ENCODE measurements at regions not wholly inside any gene's neighbourhood (a gene's known extent, or its start where the extent isn't known, plus 50 kb on each side); places are given as distances from the start of the nearest gene placed in this dataset.

GRCh38 chr6:140101367-140101766 lies 726.9 kb upstream of the CITED2 start:
- Histone ChIP-seq H3K4me1 (ENCODE audit: control insufficient read depth in 1 of 2, insufficient read depth in 2 of 2, low read length in 2 of 2) (no peaks in the 10 kb centered on the region), H3K9me3 (ENCODE audit: control insufficient read depth in 1 of 2, low read length in 2 of 2) (no peaks in the 10 kb centered on the region), H3K4me3 (ENCODE audit: low read depth in 1 of 2, low read length in 2 of 2) (no peak overlapping the region), H3K36me3 (ENCODE audit: control insufficient read depth in 1 of 2, insufficient read depth in 2 of 2, low read length in 2 of 2) (no peaks in the 10 kb centered on the region), H3K27me3 (ENCODE audit: low read depth, low read length) (no peaks in the 10 kb centered on the region), H3K27ac (ENCODE audit: low read length) (no peak overlapping the region)

GRCh38 chr6:140095532-140095931 lies 721.1 kb upstream of the CITED2 start:
- no peaks in the 10 kb centered on the region for H3K4me1 ChIP-seq (ENCODE audit: control insufficient read depth in 1 of 2, insufficient read depth in 2 of 2, low read length in 2 of 2)
- no peaks in the 10 kb centered on the region for H3K27me3 ChIP-seq (ENCODE audit: low read depth, low read length)
- H3K9me3 ChIP-seq (ENCODE audit: control insufficient read depth in 1 of 2, low read length in 2 of 2): no peaks in the 10 kb centered on the region
- H3K36me3 ChIP-seq (ENCODE audit: control insufficient read depth in 1 of 2, insufficient read depth in 2 of 2, low read length in 2 of 2): no peaks in the 10 kb centered on the region
- no peak overlapping the region for H3K4me3 ChIP-seq (ENCODE audit: low read depth in 1 of 2, low read length in 2 of 2)
- H3K27ac ChIP-seq (ENCODE audit: low read length): no peak overlapping the region

GRCh38 chr6:140091895-140092294 lies 717.4 kb upstream of the CITED2 start:
- Histone ChIP-seq H3K9me3 (ENCODE audit: control insufficient read depth in 1 of 2, low read length in 2 of 2) (no peaks in the 10 kb centered on the region), H3K27me3 (ENCODE audit: low read depth, low read length) (no peaks in the 10 kb centered on the region), H3K36me3 (ENCODE audit: control insufficient read depth in 1 of 2, insufficient read depth in 2 of 2, low read length in 2 of 2) (no peaks in the 10 kb centered on the region), H3K4me1 (ENCODE audit: control insufficient read depth in 1 of 2, insufficient read depth in 2 of 2, low read length in 2 of 2) (no peaks in the 10 kb centered on the region), H3K27ac (ENCODE audit: low read length) (no peak overlapping the region), H3K4me3 (ENCODE audit: low read depth in 1 of 2, low read length in 2 of 2) (no peak overlapping the region)

GRCh38 chr6:140090871-140091270 lies 716.4 kb upstream of the CITED2 start:
- Histone ChIP-seq H3K4me1 (ENCODE audit: control insufficient read depth in 1 of 2, insufficient read depth in 2 of 2, low read length in 2 of 2) (no peaks in the 10 kb centered on the region), H3K36me3 (ENCODE audit: control insufficient read depth in 1 of 2, insufficient read depth in 2 of 2, low read length in 2 of 2) (no peaks in the 10 kb centered on the region), H3K9me3 (ENCODE audit: control insufficient read depth in 1 of 2, low read length in 2 of 2) (no peaks in the 10 kb centered on the region), H3K27me3 (ENCODE audit: low read depth, low read length) (no peaks in the 10 kb centered on the region), H3K4me3 (ENCODE audit: low read depth in 1 of 2, low read length in 2 of 2) (no peak overlapping the region), H3K27ac (ENCODE audit: low read length) (no peak overlapping the region)

GRCh38 chr6:140083375-140083774 lies 708.9 kb upstream of the CITED2 start:
- H3K27ac ChIP-seq (ENCODE audit: low read length): no peak overlapping the region
- H3K4me1 ChIP-seq (ENCODE audit: control insufficient read depth in 1 of 2, insufficient read depth in 2 of 2, low read length in 2 of 2): peaks cover 4 to 12% of the 10 kb centered on the region in 2 donors
- H3K9me3 ChIP-seq (ENCODE audit: control insufficient read depth in 1 of 2, low read length in 2 of 2): no peaks in the 10 kb centered on the region
- H3K36me3 ChIP-seq (ENCODE audit: control insufficient read depth in 1 of 2, insufficient read depth in 2 of 2, low read length in 2 of 2): no peaks in the 10 kb centered on the region
- H3K27me3 ChIP-seq (ENCODE audit: low read depth, low read length): no peaks in the 10 kb centered on the region
- no peak overlapping the region for H3K4me3 ChIP-seq (ENCODE audit: low read depth in 1 of 2, low read length in 2 of 2)

GRCh38 chr6:140082867-140083297 lies 708.4 kb upstream of the CITED2 start:
- H3K27me3 ChIP-seq (ENCODE audit: low read depth, low read length): no peaks in the 10 kb centered on the region
- H3K9me3 ChIP-seq (ENCODE audit: control insufficient read depth in 1 of 2, low read length in 2 of 2): no peaks in the 10 kb centered on the region
- peaks cover 4 to 12% of the 10 kb centered on the region in 2 donors for H3K4me1 ChIP-seq (ENCODE audit: control insufficient read depth in 1 of 2, insufficient read depth in 2 of 2, low read length in 2 of 2)
- H3K27ac ChIP-seq (ENCODE audit: low read length): no peak overlapping the region
- no peak overlapping the region for H3K4me3 ChIP-seq (ENCODE audit: low read depth in 1 of 2, low read length in 2 of 2)
- no peaks in the 10 kb centered on the region for H3K36me3 ChIP-seq (ENCODE audit: control insufficient read depth in 1 of 2, insufficient read depth in 2 of 2, low read length in 2 of 2)

- H3K36me3 ChIP-seq (ENCODE audit: control insufficient read depth in 1 of 2, insufficient read depth in 2 of 2, low read length in 2 of 2): no peaks in the 10 kb centered on the region
- H3K4me1 ChIP-seq (ENCODE audit: control insufficient read depth in 1 of 2, insufficient read depth in 2 of 2, low read length in 2 of 2): peaks cover 4 to 12% of the 10 kb centered on the region in 2 donors
- no peaks in the 10 kb centered on the region for H3K9me3 ChIP-seq (ENCODE audit: control insufficient read depth in 1 of 2, low read length in 2 of 2)
- no peaks in the 10 kb centered on the region for H3K27me3 ChIP-seq (ENCODE audit: low read depth, low read length)
- no peak overlapping the region for H3K4me3 ChIP-seq (ENCODE audit: low read depth in 1 of 2, low read length in 2 of 2)
- H3K27ac ChIP-seq (ENCODE audit: low read length): peak overlapping the region; percentile 20
Measured at GRCh38 chr6:140079328-140079727, 704.9 kb upstream of the CITED2 start.

- Histone ChIP-seq H3K4me3 (ENCODE audit: low read depth in 1 of 2, low read length in 2 of 2) (no peak overlapping the region), H3K4me1 (ENCODE audit: control insufficient read depth in 1 of 2, insufficient read depth in 2 of 2, low read length in 2 of 2) (peaks cover 4 to 12% of the 10 kb centered on the region in 2 donors), H3K27me3 (ENCODE audit: low read depth, low read length) (no peaks in the 10 kb centered on the region), H3K9me3 (ENCODE audit: control insufficient read depth in 1 of 2, low read length in 2 of 2) (no peaks in the 10 kb centered on the region), H3K27ac (ENCODE audit: low read length) (peak overlapping the region; percentile 46), H3K36me3 (ENCODE audit: control insufficient read depth in 1 of 2, insufficient read depth in 2 of 2, low read length in 2 of 2) (no peaks in the 10 kb centered on the region)
Measured at GRCh38 chr6:140078561-140079125, 704.2 kb upstream of the CITED2 start.

GRCh38 chr6:140077827-140078560 lies 703.5 kb upstream of the CITED2 start:
- H3K27ac ChIP-seq (ENCODE audit: low read length): peak overlapping the region; percentile 46

GRCh38 chr6:140076105-140076504 lies 701.7 kb upstream of the CITED2 start:
- H3K27ac ChIP-seq (ENCODE audit: low read length): no peak overlapping the region
- H3K36me3 ChIP-seq (ENCODE audit: control insufficient read depth in 1 of 2, insufficient read depth in 2 of 2, low read length in 2 of 2): no peaks in the 10 kb centered on the region
- H3K4me1 ChIP-seq (ENCODE audit: control insufficient read depth in 1 of 2, insufficient read depth in 2 of 2, low read length in 2 of 2): peaks cover 11 to 17% of the 10 kb centered on the region in 2 donors
- no peaks in the 10 kb centered on the region for H3K27me3 ChIP-seq (ENCODE audit: low read depth, low read length)
- no peaks in the 10 kb centered on the region for H3K9me3 ChIP-seq (ENCODE audit: control insufficient read depth in 1 of 2, low read length in 2 of 2)
- no peak overlapping the region for H3K4me3 ChIP-seq (ENCODE audit: low read depth in 1 of 2, low read length in 2 of 2)

More at GRCh38 chr6:140077827-140078560, 703.5 kb upstream of the CITED2 start:
- H3K4me3 ChIP-seq (ENCODE audit: low read depth in 1 of 2, low read length in 2 of 2): no peak overlapping the region
- no peaks in the 10 kb centered on the region for H3K36me3 ChIP-seq (ENCODE audit: control insufficient read depth in 1 of 2, insufficient read depth in 2 of 2, low read length in 2 of 2)
- H3K9me3 ChIP-seq (ENCODE audit: control insufficient read depth in 1 of 2, low read length in 2 of 2): no peaks in the 10 kb centered on the region
- H3K27me3 ChIP-seq (ENCODE audit: low read depth, low read length): no peaks in the 10 kb centered on the region
- H3K4me1 ChIP-seq (ENCODE audit: control insufficient read depth in 1 of 2, insufficient read depth in 2 of 2, low read length in 2 of 2): peaks cover 4 to 11% of the 10 kb centered on the region in 2 donors

GRCh38 chr6:140073456-140073855 lies 699.0 kb upstream of the CITED2 start:
- Histone ChIP-seq H3K27me3 (ENCODE audit: low read depth, low read length) (no peaks in the 10 kb centered on the region), H3K36me3 (ENCODE audit: control insufficient read depth in 1 of 2, insufficient read depth in 2 of 2, low read length in 2 of 2) (no peaks in the 10 kb centered on the region), H3K4me3 (ENCODE audit: low read depth in 1 of 2, low read length in 2 of 2) (no peak overlapping the region), H3K27ac (ENCODE audit: low read length) (no peak overlapping the region), H3K9me3 (ENCODE audit: control insufficient read depth in 1 of 2, low read length in 2 of 2) (no peaks in the 10 kb centered on the region), H3K4me1 (ENCODE audit: control insufficient read depth in 1 of 2, insufficient read depth in 2 of 2, low read length in 2 of 2) (peaks cover 14 to 17% of the 10 kb centered on the region in 2 donors)
